Skeletal muscle satellite cell (primary cell): ENCODE measurements at regions not wholly inside any gene's neighbourhood (a gene's known extent, or its start where the extent isn't known, plus 50 kb on each side); places are given as distances from the start of the nearest gene placed in this dataset.
A peak's percentile ranks its signal among the peaks of the same experiment; 100 is the strongest.
"Not testable (repeated sequence)": the region's sequence is repeated elsewhere in the genome, so short reads cannot be mapped to it uniquely, and the experiment has no call there.

Experiments
- H3K27me3 ChIP-seq: 2 replicates; pipeline ENCODE4 v1.7.0; 2013; ENCODE audit warnings: low read length; ENCODE audit not compliant: control insufficient read depth, insufficient read depth
- H3K36me3 ChIP-seq: 2 replicates; pipeline ENCODE4 v1.7.0; 2013; ENCODE audit warnings: mild to moderate bottlenecking, control low read depth, low read length; ENCODE audit not compliant: insufficient read depth
- H3K4me1 ChIP-seq: 2 replicates; pipeline ENCODE4 v1.7.0; 2013; ENCODE audit warnings: low read length; ENCODE audit not compliant: control insufficient read depth, insufficient read depth
- H3K4me2 ChIP-seq: 2 replicates; pipeline ENCODE4 v1.7.0; 2013; ENCODE audit warnings: mild to moderate bottlenecking, low read length
- H3K4me3 ChIP-seq: 2 replicates; pipeline ENCODE4 v1.7.0; 2013; ENCODE audit warnings: low read length
- H3K9ac ChIP-seq: 2 replicates; pipeline ENCODE4 v1.7.0; 2013; ENCODE audit warnings: mild to moderate bottlenecking, low read depth, low read length, moderate library complexity
- H3K9me3 ChIP-seq: replicated peaks from 2 replicates; pipeline ENCODE4 v1.7.0; 2013; ENCODE audit warnings: mild to moderate bottlenecking, control low read depth, low read length

DNA sequence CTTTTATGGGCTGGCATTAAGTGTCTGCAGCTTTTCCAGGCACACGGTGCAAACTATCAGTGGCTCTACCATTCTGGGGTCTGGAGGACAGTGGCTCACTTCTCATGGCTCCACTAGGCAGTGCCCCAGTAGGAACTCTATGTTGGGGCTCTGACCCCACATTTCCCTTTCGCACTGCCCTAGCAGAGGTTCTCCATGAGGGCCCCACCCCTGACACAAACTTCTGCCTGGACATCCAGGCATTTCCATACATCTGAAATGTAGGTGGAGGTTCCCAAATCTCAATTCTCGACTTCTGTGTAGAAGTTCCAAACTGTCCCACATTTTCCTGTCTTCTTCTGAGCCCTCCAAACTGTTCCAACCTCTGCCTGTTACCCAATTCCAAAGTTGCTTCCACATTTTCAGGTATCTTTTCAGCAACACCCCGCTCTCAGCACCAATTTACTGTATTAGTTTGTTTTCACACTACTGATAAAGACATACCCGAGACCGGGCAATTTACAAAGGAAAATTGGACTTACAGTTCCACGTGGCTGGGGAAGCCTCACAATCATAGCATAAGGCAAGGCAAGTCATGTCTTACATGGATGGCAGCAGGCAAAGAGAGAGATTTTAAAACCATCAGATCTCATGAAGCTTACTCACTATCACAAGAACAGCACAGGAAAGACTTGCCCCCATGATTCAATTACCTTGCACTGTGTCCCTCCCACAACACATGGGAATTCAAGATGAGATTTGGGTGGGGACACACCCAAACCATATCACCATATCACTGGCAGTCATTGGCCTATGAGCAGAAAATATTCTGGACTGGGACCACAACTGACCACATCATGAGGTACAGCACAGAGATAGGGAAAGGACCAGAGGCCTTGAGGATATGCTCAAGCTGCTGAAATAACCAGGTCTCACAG, 136.8 kb downstream of the TMEM30B start:
- not testable (repeated sequence) for H3K36me3 ChIP-seq, H3K9me3 ChIP-seq, H3K27me3 ChIP-seq, H3K4me3 ChIP-seq
- Histone ChIP-seq H3K4me1 (peaks cover 61% of the 10 kb centered on the region), H3K4me2 (peak overlapping the region; percentile 15), H3K9ac (peak overlapping the region; percentile 33)

DNA sequence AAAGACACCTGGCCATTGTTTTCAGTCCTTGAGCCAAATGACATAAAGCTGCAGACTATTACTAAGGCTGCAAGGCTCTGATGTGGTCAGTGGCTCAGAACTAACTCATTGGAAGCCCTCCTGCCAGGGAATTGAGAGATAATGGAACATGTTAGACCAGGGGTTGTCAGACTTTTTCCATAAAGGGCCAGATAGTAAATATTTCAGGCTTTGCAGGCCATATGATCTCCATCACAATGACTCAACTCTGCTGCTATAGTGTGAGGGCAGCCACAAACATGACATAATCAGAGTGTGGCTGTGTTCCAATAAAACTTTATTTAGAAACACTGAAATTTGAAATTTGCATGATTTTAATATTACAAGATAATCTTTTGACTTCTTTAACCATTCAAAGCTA, 140.3 kb downstream of the TMEM30B start:
- Histone ChIP-seq H3K4me2 (no peak overlapping the region), H3K27me3 (no peaks in the 10 kb centered on the region), H3K9ac (no peak overlapping the region), H3K4me3 (no peak overlapping the region), H3K4me1 (peaks cover 27% of the 10 kb centered on the region), H3K36me3 (no peaks in the 10 kb centered on the region), H3K9me3 (no peaks in the 10 kb centered on the region)

DNA sequence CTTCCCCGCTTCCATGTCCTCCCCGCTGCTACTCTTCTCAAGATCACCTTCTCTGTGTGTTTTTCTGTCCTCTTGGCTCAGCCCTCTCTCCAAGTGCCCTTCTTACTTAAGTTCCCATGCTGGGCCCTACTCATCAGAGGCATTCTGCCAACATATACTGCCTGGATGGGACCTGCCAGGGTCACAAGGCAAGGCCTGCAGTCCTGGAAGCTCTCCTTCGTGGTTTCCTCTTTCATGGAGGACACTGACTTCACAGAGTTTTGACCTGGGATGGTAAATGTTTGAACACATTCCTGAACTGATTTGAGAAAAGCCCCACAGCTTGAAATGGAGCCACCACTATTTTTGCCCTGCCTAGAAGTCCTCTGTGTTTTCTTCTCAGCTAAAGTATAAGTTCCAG, 140.9 kb downstream of the TMEM30B start:
- Histone ChIP-seq H3K36me3 (no peaks in the 10 kb centered on the region), H3K4me1 (peaks cover 21% of the 10 kb centered on the region), H3K9ac (no peak overlapping the region), H3K27me3 (no peaks in the 10 kb centered on the region), H3K9me3 (no peaks in the 10 kb centered on the region), H3K4me3 (no peak overlapping the region), H3K4me2 (no peak overlapping the region)

DNA sequence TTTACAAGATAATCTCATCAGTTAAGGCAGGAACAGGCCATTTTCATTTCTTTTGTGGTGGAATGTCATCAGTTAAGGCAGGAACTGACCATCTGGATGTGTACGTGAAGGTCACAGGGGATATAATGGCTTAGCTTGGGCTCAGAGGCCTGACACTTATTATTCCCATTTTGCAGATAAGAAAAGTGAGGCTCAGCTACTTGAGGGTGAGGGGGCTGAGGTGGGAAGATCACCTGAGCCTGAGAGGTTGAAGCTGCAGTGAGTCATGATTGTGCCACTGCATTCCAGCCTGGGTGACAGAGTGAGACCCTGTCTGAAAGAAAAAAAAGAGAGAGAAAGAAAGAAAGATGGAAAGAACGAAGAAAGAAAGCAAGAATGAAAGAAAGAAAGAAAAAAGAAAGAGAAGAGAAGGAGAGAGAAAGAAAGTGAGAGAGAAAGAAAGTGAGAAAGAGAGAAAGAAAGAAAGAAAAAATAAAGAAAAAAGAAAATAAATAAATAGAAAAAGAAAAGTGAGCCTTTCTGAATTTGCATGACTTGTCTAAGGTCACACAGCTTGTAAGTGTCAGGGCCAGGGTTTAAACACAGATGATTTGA, 142.0 kb downstream of the TMEM30B start:
- Histone ChIP-seq H3K4me2 (no peak overlapping the region), H3K27me3 (no peaks in the 10 kb centered on the region), H3K4me1 (peaks cover 13% of the 10 kb centered on the region), H3K9me3 (no peaks in the 10 kb centered on the region), H3K4me3 (no peak overlapping the region), H3K9ac (no peak overlapping the region), H3K36me3 (no peaks in the 10 kb centered on the region)

DNA sequence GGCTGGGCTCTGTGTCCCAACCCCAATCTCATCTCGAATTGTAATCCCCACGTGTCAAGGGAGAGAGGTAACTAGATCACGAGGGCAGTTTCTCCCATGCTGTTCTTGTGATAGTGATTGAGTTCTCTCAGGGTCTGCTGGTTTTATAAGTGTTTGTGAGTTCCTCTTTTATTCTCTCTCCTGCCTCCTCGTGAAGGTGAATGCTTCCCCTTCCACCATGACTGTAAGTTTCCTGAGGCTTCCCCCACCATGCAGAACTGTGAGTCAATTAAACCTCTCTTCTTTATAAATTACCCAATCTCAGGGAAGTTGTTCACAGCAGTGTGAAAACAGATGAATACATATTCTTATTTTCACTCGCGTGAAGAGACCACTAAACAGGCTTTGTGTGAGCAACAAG, 148.2 kb downstream of the TMEM30B start:
- H3K9me3 ChIP-seq, result no peaks in the 10 kb centered on the region
- H3K36me3 ChIP-seq, result no peaks in the 10 kb centered on the region
- no peak overlapping the region for H3K4me2 ChIP-seq
- peaks cover 18% of the 10 kb centered on the region for H3K4me1 ChIP-seq
- H3K4me3 ChIP-seq, result no peak overlapping the region
- no peaks in the 10 kb centered on the region for H3K27me3 ChIP-seq
- H3K9ac ChIP-seq, result no peak overlapping the region

DNA sequence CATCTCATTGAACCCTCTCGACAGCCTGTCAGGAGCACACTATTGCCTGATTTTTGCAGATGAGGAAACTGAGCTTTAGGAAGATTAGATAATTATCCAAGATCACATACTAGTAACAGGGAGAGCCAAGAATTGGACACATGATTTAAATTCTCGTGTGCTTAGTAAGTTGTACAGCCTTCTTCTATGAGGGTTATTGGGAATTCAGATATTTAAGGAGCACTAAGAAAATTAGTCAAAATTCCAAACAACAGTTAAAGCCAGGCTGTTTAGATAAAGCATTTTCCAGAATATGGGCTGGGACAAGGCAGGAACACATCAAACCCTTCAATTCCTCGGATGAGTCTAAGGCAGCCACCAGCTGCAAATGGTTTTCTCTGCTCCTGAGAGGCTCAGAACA, 148.8 kb downstream of the TMEM30B start:
- Histone ChIP-seq H3K4me1 (peaks cover 18% of the 10 kb centered on the region), H3K4me2 (no peak overlapping the region), H3K9ac (no peak overlapping the region), H3K36me3 (no peaks in the 10 kb centered on the region), H3K9me3 (no peaks in the 10 kb centered on the region), H3K4me3 (no peak overlapping the region), H3K27me3 (no peaks in the 10 kb centered on the region)

DNA sequence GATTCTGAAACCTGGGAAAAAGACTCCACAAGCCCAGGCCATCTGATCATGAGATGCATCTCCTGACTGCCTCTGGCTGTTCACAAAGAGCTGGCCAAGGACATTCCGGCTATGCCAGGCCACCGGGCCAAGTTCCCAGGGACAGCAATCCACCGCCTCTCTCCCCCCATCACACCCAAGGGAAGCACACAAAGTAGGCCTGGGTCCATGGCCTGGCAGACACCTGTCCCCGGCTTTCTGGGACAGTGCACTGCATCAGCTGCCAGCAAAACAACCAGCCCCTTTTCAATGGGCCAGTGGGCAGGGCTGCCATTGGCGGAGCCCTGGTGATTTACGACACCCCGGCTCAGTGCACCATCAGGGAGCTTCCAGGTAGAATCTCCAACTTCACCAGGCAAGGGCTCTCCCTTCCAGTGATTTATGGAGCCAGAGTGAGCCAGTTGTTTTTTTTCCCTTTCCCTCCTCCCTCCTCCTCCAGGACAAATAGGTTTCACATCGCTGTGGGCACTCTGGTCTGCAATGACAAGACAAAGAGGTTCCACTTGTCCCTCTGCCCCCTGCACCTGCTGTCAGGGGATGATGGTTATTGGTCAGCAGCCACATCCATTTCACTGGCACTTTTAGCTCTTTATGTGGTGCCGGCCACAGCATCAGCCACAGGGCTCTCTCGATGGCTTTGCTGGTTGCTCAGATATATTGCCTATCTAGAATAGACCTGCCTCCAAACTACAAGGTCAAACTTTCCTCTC, 149.6 kb downstream of the SLC38A6 start:
- Histone ChIP-seq H3K4me2 (no peak overlapping the region), H3K4me3 (no peak overlapping the region), H3K9me3 (no peaks in the 10 kb centered on the region), H3K36me3 (no peaks in the 10 kb centered on the region), H3K4me1 (peaks cover 30% of the 10 kb centered on the region), H3K27me3 (no peaks in the 10 kb centered on the region), H3K9ac (no peak overlapping the region)

DNA sequence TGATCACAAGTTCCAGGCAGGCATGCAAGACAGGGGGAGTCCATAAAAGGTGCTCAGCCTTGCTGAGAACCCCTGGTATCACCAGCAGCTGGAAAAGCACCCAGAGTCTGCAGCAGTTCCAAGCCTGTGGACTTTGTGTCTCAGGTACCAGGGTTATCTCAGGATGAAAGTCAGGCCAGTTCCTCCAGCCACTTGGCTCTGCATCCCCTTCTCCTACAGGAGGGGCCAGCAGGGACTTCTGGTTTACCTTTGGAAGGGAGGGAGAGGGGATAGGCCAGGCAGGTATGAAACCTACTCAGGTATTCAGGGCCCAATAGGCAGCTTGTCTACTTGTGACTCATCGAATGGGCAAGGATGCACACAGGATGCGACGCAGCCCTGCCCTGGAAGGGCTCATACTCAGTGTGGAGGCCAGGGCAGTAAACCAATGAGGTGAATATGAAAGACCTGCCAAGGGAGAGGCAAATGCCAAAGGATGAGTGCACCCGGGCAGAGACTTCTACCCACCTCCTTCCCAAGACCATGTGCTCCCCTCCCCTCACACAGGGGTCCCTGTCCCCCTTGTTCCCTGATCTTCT, 148.2 kb downstream of the SLC38A6 start:
- Histone ChIP-seq H3K36me3 (no peaks in the 10 kb centered on the region), H3K4me1 (peaks cover 33% of the 10 kb centered on the region), H3K4me2 (no peak overlapping the region), H3K9ac (no peak overlapping the region), H3K27me3 (no peaks in the 10 kb centered on the region), H3K4me3 (no peak overlapping the region), H3K9me3 (no peaks in the 10 kb centered on the region)

DNA sequence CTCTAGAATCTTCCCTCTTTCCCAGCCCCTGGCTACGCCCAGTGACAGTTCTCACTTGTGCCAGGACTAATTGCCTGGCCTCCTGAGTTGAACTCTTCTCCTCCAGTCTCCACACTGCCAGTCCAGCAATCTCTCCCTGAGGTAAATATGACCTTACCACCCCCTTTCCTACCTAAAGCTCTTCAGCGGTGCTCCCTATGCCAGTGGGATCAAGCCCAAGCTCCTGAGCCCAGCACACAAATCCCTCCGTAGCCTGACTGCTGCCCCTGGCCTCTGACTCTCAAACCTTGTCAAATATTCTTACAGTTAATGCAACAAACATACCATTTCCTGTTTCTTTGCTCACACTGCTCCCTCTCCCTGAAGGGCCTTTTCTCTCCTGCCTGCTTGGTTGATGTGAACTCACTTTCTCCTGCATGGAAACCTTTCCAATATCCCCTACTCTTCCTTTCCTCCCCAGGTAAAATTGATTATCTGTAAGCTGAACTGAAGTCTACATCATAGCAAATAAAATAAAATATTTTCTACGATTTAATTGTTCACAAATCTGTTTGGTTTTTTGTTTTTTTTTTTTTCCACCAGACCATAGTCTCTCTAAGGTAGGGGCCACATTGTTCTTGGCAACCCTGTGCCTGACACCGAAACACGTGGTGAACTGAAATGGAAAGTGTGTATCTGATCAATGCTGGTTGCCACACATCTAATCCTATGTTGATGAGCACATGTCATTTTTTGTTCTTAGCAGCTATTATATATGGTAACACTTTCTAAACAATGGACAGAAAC, 147.5 kb downstream of the SLC38A6 start:
- no peaks in the 10 kb centered on the region for H3K36me3 ChIP-seq
- H3K4me1 ChIP-seq, result peaks cover 33% of the 10 kb centered on the region
- no peak overlapping the region for H3K4me2 ChIP-seq
- H3K4me3 ChIP-seq, result no peak overlapping the region
- no peaks in the 10 kb centered on the region for H3K9me3 ChIP-seq
- no peak overlapping the region for H3K9ac ChIP-seq
- no peaks in the 10 kb centered on the region for H3K27me3 ChIP-seq

DNA sequence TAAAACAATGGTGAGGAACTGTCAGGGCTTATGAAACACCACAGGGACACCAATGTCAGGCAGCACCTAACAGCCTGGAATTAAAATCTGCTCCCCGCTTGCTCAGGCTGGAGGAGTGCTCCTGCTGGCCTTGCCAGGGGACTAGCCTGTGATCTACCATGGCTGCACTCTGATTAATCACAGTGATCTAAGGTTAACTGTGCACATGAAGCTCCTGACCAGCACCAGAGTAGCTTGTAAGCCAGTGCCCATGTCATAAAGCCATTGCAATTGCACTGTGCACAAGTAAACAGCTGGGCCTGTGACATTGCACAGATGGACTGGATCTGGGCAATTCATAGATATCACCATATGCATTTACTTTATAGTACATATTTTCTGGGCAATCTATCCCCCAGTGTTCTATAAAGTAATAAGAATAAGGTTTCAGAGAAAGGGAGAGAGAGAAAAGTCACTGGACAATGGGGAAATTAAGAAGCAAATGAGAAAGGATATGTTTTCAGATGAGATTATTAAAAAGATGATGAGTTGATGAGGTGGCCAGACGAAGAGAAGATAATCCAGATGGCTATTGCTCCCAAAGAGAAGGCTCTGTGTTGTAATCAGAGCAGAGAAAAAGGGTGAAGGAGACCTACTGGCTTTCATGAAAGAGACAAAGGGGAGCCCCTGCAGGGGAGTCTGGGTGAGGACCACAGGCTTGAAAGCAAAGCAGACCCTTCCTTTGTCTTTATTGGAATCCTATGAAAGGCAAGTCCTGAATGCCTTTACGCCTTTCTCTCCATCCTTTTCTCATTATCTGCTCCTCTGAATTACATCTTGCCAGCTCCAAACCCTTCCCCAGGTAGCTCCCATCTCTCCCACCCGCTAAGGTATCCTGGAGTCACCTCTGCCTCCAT, 145.8 kb downstream of the SLC38A6 start:
- H3K9ac ChIP-seq, result no peak overlapping the region
- H3K4me2 ChIP-seq, result peak overlapping the region; percentile 19
- H3K4me1 ChIP-seq, result peaks cover 26% of the 10 kb centered on the region
- H3K36me3 ChIP-seq, result no peaks in the 10 kb centered on the region
- H3K9me3 ChIP-seq, result no peaks in the 10 kb centered on the region
- H3K4me3 ChIP-seq, result no peak overlapping the region
- H3K27me3 ChIP-seq, result no peaks in the 10 kb centered on the region
